HepG2 (cell line): ENCODE measurements at regions not wholly inside any gene's neighbourhood (a gene's known extent, or its start where the extent isn't known, plus 50 kb on each side); places are given as distances from the start of the nearest gene placed in this dataset.

ENCODE experiments used
- POLR2A ChIP-seq, 2 experiments: IDR thresholded peaks; 2 replicates each; pipeline ENCODE4 v1.6.1; 2011; ENCODE audit warnings: low read depth in 2 of 2, low read length in 2 of 2, mild to moderate bottlenecking in 1 of 2, moderate library complexity in 1 of 2; ENCODE audit not compliant: insufficient read depth in 1 of 2
- ZNF17 ChIP-seq: sonication (generic); formaldehyde crosslinking; IDR thresholded peaks from 2 replicates; pipeline ENCODE4 v1.5.0; 2020; ENCODE audit warnings: mild to moderate bottlenecking, missing genetic modification reagents
- TF ChIP-seq, protein P1 (sequence below): sonication (generic); formaldehyde crosslinking; IDR thresholded peaks from 2 replicates; pipeline ENCODE4 v1.4.0; 2020; ENCODE audit warnings: missing genetic modification reagents, mild to moderate bottlenecking, borderline replicate concordance
- TF ChIP-seq, protein P2 (sequence below): sonication (generic); formaldehyde crosslinking; IDR thresholded peaks from 2 replicates; pipeline ENCODE4 v1.5.0; 2020; ENCODE audit warnings: missing genetic modification reagents
- TF ChIP-seq, protein P3 (sequence below): sonication (generic); formaldehyde crosslinking; IDR thresholded peaks from 2 replicates; pipeline ENCODE4 v1.4.0; 2020; ENCODE audit warnings: missing genetic modification reagents
- TF ChIP-seq, protein P4 (sequence below): sonication (generic); formaldehyde crosslinking; IDR thresholded peaks from 2 replicates; pipeline ENCODE4 v1.5.0; 2020; ENCODE audit warnings: mild to moderate bottlenecking, missing genetic modification reagents
- TF ChIP-seq, protein P5 (sequence below), 2 experiments: IDR thresholded peaks; 2 replicates each; pipeline ENCODE4 v1.6.1; 2011 to 2012; ENCODE audit warnings: low read length in 2 of 2, borderline replicate concordance in 1 of 2, low read depth in 1 of 2, mild to moderate bottlenecking in 1 of 2, moderate library complexity in 1 of 2

DNA sequence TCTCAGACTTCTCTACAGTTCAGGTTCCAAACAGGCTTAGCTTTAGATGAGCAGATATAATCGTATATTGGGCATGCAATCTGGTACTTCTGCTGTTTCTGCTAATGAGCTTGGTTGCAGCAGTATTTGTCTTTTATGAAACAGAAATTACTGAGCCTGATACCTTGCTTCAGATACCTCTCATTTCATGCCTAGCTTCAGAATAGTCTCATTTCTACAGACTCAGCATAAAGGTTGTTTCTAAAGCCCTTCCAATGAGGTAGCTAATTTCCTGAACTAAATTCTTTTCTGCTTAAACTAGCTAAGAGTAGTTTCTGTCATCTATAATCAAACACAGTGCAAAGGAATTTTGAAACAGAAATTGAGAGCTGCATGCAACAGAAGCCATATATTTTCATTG lies 275.0 kb upstream of the KITLG start:
- TF ChIP-seq, protein P1, sequence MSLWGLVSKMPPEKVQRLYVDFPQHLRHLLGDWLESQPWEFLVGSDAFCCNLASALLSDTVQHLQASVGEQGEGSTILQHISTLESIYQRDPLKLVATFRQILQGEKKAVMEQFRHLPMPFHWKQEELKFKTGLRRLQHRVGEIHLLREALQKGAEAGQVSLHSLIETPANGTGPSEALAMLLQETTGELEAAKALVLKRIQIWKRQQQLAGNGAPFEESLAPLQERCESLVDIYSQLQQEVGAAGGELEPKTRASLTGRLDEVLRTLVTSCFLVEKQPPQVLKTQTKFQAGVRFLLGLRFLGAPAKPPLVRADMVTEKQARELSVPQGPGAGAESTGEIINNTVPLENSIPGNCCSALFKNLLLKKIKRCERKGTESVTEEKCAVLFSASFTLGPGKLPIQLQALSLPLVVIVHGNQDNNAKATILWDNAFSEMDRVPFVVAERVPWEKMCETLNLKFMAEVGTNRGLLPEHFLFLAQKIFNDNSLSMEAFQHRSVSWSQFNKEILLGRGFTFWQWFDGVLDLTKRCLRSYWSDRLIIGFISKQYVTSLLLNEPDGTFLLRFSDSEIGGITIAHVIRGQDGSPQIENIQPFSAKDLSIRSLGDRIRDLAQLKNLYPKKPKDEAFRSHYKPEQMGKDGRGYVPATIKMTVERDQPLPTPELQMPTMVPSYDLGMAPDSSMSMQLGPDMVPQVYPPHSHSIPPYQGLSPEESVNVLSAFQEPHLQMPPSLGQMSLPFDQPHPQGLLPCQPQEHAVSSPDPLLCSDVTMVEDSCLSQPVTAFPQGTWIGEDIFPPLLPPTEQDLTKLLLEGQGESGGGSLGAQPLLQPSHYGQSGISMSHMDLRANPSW (CRISPR knock-in tag): no peak
- TF ChIP-seq, protein P2, sequence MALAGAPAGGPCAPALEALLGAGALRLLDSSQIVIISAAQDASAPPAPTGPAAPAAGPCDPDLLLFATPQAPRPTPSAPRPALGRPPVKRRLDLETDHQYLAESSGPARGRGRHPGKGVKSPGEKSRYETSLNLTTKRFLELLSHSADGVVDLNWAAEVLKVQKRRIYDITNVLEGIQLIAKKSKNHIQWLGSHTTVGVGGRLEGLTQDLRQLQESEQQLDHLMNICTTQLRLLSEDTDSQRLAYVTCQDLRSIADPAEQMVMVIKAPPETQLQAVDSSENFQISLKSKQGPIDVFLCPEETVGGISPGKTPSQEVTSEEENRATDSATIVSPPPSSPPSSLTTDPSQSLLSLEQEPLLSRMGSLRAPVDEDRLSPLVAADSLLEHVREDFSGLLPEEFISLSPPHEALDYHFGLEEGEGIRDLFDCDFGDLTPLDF: no peak
- TF ChIP-seq POLR2A (IDR thresholded peaks at IDR 0.05; ENCODE audit: insufficient read depth in 1 of 2, low read depth in 2 of 2, low read length in 2 of 2) (no peak), ZNF17 (CRISPR knock-in tag) (no peak)
- TF ChIP-seq, protein P3, sequence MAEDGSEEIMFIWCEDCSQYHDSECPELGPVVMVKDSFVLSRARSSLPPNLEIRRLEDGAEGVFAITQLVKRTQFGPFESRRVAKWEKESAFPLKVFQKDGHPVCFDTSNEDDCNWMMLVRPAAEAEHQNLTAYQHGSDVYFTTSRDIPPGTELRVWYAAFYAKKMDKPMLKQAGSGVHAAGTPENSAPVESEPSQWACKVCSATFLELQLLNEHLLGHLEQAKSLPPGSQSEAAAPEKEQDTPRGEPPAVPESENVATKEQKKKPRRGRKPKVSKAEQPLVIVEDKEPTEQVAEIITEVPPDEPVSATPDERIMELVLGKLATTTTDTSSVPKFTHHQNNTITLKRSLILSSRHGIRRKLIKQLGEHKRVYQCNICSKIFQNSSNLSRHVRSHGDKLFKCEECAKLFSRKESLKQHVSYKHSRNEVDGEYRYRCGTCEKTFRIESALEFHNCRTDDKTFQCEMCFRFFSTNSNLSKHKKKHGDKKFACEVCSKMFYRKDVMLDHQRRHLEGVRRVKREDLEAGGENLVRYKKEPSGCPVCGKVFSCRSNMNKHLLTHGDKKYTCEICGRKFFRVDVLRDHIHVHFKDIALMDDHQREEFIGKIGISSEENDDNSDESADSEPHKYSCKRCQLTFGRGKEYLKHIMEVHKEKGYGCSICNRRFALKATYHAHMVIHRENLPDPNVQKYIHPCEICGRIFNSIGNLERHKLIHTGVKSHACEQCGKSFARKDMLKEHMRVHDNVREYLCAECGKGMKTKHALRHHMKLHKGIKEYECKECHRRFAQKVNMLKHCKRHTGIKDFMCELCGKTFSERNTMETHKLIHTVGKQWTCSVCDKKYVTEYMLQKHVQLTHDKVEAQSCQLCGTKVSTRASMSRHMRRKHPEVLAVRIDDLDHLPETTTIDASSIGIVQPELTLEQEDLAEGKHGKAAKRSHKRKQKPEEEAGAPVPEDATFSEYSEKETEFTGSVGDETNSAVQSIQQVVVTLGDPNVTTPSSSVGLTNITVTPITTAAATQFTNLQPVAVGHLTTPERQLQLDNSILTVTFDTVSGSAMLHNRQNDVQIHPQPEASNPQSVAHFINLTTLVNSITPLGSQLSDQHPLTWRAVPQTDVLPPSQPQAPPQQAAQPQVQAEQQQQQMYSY: no peak
- TF ChIP-seq, protein P4, sequence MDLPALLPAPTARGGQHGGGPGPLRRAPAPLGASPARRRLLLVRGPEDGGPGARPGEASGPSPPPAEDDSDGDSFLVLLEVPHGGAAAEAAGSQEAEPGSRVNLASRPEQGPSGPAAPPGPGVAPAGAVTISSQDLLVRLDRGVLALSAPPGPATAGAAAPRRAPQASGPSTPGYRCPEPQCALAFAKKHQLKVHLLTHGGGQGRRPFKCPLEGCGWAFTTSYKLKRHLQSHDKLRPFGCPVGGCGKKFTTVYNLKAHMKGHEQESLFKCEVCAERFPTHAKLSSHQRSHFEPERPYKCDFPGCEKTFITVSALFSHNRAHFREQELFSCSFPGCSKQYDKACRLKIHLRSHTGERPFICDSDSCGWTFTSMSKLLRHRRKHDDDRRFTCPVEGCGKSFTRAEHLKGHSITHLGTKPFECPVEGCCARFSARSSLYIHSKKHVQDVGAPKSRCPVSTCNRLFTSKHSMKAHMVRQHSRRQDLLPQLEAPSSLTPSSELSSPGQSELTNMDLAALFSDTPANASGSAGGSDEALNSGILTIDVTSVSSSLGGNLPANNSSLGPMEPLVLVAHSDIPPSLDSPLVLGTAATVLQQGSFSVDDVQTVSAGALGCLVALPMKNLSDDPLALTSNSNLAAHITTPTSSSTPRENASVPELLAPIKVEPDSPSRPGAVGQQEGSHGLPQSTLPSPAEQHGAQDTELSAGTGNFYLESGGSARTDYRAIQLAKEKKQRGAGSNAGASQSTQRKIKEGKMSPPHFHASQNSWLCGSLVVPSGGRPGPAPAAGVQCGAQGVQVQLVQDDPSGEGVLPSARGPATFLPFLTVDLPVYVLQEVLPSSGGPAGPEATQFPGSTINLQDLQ (CRISPR knock-in tag): no peak
- TF ChIP-seq, protein P5, sequence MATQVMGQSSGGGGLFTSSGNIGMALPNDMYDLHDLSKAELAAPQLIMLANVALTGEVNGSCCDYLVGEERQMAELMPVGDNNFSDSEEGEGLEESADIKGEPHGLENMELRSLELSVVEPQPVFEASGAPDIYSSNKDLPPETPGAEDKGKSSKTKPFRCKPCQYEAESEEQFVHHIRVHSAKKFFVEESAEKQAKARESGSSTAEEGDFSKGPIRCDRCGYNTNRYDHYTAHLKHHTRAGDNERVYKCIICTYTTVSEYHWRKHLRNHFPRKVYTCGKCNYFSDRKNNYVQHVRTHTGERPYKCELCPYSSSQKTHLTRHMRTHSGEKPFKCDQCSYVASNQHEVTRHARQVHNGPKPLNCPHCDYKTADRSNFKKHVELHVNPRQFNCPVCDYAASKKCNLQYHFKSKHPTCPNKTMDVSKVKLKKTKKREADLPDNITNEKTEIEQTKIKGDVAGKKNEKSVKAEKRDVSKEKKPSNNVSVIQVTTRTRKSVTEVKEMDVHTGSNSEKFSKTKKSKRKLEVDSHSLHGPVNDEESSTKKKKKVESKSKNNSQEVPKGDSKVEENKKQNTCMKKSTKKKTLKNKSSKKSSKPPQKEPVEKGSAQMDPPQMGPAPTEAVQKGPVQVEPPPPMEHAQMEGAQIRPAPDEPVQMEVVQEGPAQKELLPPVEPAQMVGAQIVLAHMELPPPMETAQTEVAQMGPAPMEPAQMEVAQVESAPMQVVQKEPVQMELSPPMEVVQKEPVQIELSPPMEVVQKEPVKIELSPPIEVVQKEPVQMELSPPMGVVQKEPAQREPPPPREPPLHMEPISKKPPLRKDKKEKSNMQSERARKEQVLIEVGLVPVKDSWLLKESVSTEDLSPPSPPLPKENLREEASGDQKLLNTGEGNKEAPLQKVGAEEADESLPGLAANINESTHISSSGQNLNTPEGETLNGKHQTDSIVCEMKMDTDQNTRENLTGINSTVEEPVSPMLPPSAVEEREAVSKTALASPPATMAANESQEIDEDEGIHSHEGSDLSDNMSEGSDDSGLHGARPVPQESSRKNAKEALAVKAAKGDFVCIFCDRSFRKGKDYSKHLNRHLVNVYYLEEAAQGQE (IDR thresholded peaks at IDR 0.05; ENCODE audit: borderline replicate concordance in 1 of 2, low read depth in 1 of 2, low read length in 2 of 2): no peak
